ENCODE measurements at regions not wholly inside any gene's neighbourhood (a gene's known extent, or its start where the extent isn't known, plus 50 kb on each side); places are given as distances from the start of the nearest gene placed in this dataset.

- DNase-seq (ENCODE audit: low spot score) = no peak
- no peak for TF ChIP-seq CTCF (IDR thresholded peaks at IDR 0.05; ENCODE audit: extremely low read depth, missing control alignments)
Observed at GRCh38 chr13:91297503-91297902, 50.0 kb upstream of the MIR17HG start.
